Tongue (tissue), 1 donor: ENCODE measurements at regions not wholly inside any gene's neighbourhood (a gene's known extent, or its start where the extent isn't known, plus 50 kb on each side); places are given as distances from the start of the nearest gene placed in this dataset.

ENCODE experiments used
- DNase-seq: peaks from one replicate; pipeline ENCODE4 v3.0.0-alpha.2; 2015

- DNase-seq: peak; percentile 42
Measured at GRCh38 chr7:1321411-1322239, 89.0 kb downstream of the UNCX start.

- DNase-seq: peak; percentile 32
Measured at GRCh38 chr7:1322240-1323110, 89.8 kb downstream of the UNCX start.

DNA sequence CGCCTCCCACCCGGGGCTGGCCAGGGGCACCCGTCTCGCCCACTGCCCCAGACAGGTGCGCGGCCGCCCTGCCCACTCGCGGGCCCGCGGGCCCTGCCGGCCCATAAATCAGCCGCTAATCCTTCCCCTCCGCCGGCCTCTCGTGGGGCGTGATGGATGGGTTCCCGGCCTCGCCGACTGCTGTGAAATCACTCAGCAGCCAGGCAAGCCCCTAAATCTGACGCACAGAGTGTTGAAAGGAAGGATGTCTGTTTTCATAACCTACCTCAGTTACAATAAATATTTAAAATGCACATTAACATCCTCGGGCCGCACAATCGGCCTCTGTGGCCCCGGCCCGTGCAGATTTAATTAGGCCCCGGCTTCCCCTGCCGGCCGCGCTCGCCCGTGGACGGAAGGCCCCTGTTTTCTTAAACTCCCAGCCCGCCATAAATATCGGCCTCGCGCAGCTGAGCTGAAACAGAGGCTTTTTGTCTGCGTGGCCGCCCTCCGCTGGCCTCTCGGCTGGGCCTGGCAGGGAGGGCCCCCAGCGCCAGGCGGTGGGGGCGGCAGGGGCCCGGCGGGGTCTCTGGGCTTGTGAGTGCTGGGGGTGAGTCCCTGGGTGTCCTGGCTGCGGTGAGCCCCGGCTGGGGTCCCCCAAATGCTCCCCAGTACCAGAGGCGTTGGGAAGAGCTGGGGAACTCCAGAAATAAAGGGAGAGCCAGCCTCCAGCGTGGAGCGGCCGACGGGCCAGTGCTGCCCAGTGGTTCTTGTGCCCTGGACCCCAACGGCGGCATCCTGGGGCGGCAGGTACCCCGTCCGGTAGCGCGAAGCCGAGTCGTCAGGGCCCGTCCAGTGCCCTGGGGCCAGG lies 90.7 kb downstream of the UNCX start:
- DNase-seq: peak; percentile 76

- DNase-seq: no peak
Measured at GRCh38 chr7:1324028-1324900, 91.6 kb downstream of the UNCX start.

DNA sequence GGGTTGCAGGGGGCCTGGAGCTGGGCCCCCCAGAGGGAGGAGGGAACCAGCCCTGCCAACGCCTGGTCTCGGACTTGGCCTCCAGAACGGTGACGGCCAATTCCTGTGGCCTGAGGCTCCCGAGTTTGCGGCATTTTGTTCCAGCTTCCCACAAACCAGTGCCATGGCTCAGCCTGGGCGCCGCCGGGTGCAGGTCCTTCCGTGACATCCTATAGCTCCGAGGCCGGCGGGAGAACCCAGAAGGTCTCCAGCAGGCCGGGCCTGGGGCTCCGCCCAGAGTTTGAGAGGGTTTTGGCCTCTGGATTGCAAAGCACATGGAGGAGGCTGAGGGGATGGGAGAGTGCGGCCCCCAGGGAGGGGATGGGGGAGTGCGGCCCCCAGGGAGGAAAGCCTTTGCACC lies 92.6 kb downstream of the UNCX start:
- DNase-seq: no peak

DNA sequence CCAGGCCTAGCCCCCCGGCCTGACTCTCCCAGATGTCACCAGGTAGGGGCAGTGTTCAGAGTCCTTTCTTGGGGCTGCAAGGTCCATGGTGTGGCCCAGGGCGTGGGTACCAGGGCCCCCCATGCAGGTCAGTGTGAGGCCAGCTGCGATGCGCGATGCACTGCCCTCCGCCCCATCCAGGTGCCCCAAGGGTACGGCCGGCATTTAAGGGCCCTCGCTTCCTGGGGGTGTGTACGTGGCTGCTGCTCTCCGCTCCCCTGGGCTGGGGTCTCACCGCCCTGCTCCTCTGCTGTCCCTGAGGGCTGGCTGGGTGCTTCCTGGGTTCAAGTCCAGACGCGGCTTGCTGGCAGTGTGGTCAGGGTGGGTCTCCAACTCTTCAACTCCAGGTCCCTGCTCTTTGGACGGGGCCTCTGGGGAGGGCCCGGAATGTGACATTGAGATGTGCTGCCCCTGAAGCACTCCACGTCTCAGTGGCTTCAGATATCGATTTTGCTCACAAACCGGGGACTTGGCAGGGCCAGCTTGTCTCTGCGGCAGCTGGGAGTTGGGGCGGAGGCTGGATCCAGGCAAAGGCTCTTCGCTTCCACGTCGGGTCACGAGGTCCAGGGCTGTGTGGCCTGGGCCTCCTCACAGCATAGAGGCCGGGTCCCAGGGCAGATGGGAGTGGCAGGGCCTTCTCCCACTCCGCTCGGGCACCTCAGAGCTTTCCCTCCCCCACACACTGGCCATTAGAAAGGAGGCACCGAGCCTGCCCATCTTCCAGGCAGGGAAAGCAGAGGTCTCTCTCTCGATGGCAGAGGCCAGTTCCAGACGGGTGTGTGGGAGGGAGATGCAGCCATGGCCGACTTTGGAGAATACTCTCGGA lies 93.2 kb downstream of the UNCX start:
- no peak for DNase-seq

- no peak for DNase-seq
Measured at GRCh38 chr7:1326511-1326785, 93.8 kb downstream of the UNCX start.

DNA sequence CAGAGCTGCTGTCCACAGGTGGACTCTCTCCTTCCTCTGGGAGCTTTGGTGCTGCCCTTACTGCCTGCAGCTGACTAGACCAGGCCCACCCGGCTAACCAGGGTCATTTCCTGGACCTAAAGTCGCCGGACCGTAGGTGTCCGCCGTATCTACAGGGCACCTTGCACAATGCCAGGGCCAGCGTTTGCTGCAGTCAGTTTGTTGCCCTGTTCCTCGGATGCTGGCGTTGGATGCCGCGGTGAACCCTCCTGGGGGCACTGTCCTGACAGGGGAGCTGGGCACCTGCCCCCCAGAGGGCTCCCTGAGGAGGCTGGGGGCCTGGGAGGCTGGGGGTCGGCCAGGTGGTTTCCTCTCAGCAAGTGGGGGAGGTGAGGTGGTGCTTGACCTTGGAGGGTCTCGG lies 96.6 kb downstream of the UNCX start:
- no peak for DNase-seq

DNA sequence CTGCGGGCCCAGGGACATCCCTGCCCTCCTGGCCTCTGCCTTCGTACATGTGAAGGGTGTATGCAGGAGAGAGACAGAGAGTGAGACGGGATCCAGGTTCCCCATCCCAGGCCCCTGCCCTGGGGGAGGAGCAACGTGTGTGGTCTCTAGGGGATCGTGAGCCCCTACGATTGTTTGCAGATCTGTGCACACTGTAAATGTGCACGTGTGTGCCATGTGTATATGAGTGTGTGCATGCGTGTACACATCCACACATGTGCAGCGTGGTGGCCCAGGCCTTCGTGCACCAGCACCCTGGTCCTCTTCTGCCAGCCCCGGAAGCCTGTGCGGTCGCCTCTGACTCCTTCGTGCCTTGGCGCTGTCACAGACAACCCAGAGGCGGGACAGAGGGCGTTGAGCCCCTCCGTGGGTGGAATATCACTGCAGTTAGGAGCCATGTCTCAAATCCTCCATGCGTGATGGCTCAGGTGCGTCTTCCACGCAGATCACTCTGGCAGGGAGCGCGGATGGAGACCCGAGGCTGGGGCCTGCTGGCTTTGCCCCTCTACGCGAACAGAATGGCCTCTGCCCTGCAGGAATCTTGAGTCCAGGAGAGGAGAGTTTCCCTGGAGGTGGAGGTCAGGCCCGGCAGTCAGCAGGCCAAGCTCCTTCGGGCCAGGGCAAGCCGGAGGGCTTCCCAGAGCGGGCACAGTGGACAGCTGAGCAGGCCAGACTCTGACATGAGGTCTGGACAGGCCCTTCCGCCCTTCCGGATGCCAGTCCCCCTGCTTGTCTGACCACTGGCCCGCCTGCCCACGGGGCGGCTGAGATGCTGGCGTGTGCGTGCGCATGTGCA lies 97.5 kb downstream of the UNCX start:
- DNase-seq: no peak

GRCh38 chr7:1330801-1331425 lies 98.2 kb downstream of the UNCX start:
- DNase-seq: no peak

GRCh38 chr7:1331561-1332467 lies 99.1 kb downstream of the UNCX start:
- peak; percentile 48 for DNase-seq

- DNase-seq: no peak
Measured at GRCh38 chr7:1336509-1336908, 103.8 kb downstream of the UNCX start.

DNA sequence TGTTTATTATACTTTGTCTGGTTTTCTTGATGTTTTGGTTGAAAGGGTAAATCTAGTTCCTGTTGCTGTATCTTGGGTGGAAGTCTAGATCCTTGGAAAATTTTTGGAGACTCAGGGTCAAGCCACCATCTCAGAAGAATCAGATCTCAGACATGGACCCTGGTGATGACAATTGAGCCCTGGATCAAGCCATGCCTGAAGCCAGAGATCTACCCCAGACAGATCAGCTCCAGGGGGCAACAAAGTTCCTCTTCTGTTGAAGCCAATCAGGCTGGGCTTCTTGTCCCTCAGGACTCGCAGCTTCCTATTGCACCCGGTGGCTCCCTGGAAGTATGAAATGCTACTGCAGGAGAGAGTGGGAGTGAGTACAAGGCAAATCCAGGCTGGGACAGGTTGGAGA lies 106.9 kb downstream of the UNCX start:
- no peak for DNase-seq

DNA sequence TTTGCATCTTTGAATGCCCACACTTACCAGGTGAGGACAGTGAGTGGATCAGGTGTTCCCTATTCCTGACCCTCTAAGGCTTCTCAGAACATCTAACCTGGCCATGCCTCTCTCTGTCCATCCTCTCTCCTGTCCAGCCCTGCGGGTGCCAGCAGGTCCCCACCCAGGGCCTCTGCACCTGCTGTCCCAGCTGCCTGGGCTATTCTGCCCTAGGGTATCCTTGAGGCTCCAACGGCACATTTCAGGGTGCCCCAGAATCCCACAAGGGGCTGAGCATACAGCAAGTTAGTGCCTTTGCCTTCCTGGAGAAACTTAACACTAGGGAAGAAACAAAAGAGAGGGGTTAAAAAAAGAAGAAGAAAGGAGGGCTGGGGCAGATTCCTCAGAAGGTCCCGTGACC lies 107.4 kb downstream of the UNCX start:
- no peak for DNase-seq

- no peak for DNase-seq
Measured at GRCh38 chr7:1340461-1341360, 108.0 kb downstream of the UNCX start.

- no peak for DNase-seq
Measured at GRCh38 chr7:1341361-1342089, 108.9 kb downstream of the UNCX start.
